HL-60 (cell line): ENCODE measurements at regions not wholly inside any gene's neighbourhood (a gene's known extent, or its start where the extent isn't known, plus 50 kb on each side); places are given as distances from the start of the nearest gene placed in this dataset.

Experiments used
- CTCF ChIP-seq: IDR thresholded peaks from one replicate; pipeline ENCODE4 v1.5.1; 2011; ENCODE audit warnings: low read length, control low read depth, inconsistent platforms; ENCODE audit not compliant: insufficient read depth
- POLR2AphosphoS5 ChIP-seq: IDR thresholded peaks from 2 replicates; pipeline ENCODE4 v1.6.1; 2012; ENCODE audit warnings: low read depth
- REST ChIP-seq: IDR thresholded peaks from 2 replicates; pipeline ENCODE4 v1.6.1; 2012; ENCODE audit warnings: low read depth; ENCODE audit not compliant: insufficient replicate concordance

- TF ChIP-seq CTCF (no peak), REST (no peak), POLR2AphosphoS5 (no peak)
Measured at GRCh38 chr4:108378164-108378563, 209.4 kb upstream of the LEF1 start.
